ENCODE measurements at regions not wholly inside any gene's neighbourhood (a gene's known extent, or its start where the extent isn't known, plus 50 kb on each side); places are given as distances from the start of the nearest gene placed in this dataset.

DNA sequence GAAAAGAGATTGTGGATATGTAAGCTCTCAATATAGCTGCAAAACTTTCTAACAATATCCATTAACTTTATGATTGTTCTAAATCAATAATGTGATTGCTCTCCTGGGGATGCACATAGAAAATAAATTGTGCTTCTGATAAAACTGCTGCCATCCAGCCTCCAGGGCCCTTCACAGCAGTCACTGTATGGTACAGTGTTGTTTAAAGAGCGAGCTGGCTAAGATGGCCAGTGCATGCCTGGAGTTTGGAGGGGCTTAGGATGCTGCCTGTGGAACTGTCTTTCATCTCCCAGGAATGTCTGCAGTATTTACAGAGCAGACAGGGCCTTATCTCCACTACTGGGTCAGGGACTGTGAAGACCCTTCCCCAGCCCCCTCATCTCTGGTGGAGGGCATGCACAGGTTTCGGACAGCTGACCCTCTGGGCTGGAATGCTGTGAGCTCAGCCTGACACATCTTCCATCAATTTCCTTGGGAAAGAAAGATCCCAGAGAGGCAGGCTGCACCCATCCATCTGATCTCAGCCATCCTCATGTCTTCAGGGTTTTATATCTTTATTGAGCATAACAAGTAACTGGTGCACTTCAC lies 137.0 kb downstream of the PLPP3 start:
- CTCF ChIA-PET = no interaction called here
- WGBS (ENCODE audit: insufficient coverage) = no CpG with 5 or more reads among the region's 2 CpGs
- POLR2A ChIA-PET = no interaction called here

GRCh38 chr1:56441601-56442000 lies 137.8 kb downstream of the PLPP3 start:
- H3K9me3 ChIP-seq (ENCODE audit: control extremely low read depth in 1 of 5, control insufficient read depth in 4 of 5, insufficient read depth in 2 of 5, low read depth in 1 of 5, low read length in 4 of 5) = no peaks in the 10 kb centered on the region
- no peaks in the 10 kb centered on the region for H3K4me1 ChIP-seq (ENCODE audit: control extremely low read depth in 1 of 4, control insufficient read depth in 4 of 4, insufficient read depth in 4 of 4, low read length in 3 of 4)
- no peak overlapping the region for H3K4me3 ChIP-seq (ENCODE audit: control insufficient read depth in 1 of 7, extremely low read depth in 1 of 7, insufficient read depth in 4 of 7, low read depth in 2 of 7, low read length in 6 of 7)
- H3K27ac ChIP-seq (ENCODE audit: insufficient read depth in 1 of 2, low read depth in 1 of 2, low read length in 2 of 2, poor library complexity in 1 of 2, severe bottlenecking in 2 of 2) = no peak overlapping the region
- CTCF ChIA-PET = no interaction called here
- H3K27me3 ChIP-seq (replicated peaks in 2 of 5; ENCODE audit: control insufficient read depth in 4 of 5, insufficient read depth in 5 of 5, low read length in 4 of 5) = no peaks in the 10 kb centered on the region
- POLR2A ChIA-PET = no interaction called here
- H3K36me3 ChIP-seq (ENCODE audit: control insufficient read depth in 4 of 4, insufficient read depth in 4 of 4, low read length in 3 of 4) = no peaks in the 10 kb centered on the region
- no peak for DNase-seq
- WGBS (ENCODE audit: insufficient coverage) = 100% methylated on average over 1 of the region's 3 CpGs

More for the DNA sequence above, 137.0 kb downstream of the PLPP3 start:
- H3K4me1 ChIP-seq (ENCODE audit: control extremely low read depth in 1 of 4, control insufficient read depth in 4 of 4, insufficient read depth in 4 of 4, low read length in 3 of 4) = no peaks in the 10 kb centered on the region
- H3K9me3 ChIP-seq (ENCODE audit: control extremely low read depth in 1 of 5, control insufficient read depth in 4 of 5, insufficient read depth in 2 of 5, low read depth in 1 of 5, low read length in 4 of 5) = no peaks in the 10 kb centered on the region
- no peak overlapping the region for H3K4me3 ChIP-seq (ENCODE audit: control insufficient read depth in 1 of 7, extremely low read depth in 1 of 7, insufficient read depth in 4 of 7, low read depth in 2 of 7, low read length in 6 of 7)
- no peak for DNase-seq
- H3K36me3 ChIP-seq (ENCODE audit: control insufficient read depth in 4 of 4, insufficient read depth in 4 of 4, low read length in 3 of 4) = no peaks in the 10 kb centered on the region
- H3K27ac ChIP-seq (ENCODE audit: insufficient read depth in 1 of 2, low read depth in 1 of 2, low read length in 2 of 2, poor library complexity in 1 of 2, severe bottlenecking in 2 of 2) = no peak overlapping the region
- no peaks in the 10 kb centered on the region for H3K27me3 ChIP-seq (replicated peaks in 2 of 5; ENCODE audit: control insufficient read depth in 4 of 5, insufficient read depth in 5 of 5, low read length in 4 of 5)

DNA sequence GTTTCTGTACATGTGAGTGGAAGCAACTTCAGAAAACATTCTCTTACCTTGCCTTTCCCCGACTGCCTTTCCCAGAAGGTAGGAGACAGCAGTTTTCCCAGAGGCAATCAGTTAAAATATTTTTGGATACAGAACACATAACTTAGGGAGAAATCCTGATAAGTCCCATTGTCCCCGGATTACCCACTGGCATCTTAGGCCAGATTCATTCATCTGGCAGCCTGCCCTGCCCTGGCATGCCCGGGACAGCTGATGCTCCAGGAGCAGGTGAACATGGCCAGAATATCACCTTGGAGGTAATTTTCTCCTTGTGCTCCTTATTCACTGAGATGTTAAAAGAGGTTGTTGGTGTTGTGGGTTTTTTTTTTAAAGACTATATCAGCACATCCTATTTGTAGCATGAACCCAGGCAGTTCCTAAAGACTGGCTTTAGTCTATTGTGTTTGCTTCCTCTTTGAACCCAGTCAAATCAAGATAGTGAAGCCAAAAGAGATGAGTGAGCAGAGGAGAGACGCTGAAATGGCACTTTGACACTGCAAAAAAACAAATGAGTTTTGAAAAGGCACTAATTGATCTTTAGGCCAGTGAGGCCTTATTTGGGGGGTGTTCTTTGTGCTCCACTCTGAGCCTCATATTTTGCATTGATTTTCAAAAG lies 139.6 kb downstream of the PLPP3 start:
- Histone ChIP-seq H3K27ac (ENCODE audit: insufficient read depth in 1 of 2, low read depth in 1 of 2, low read length in 2 of 2, poor library complexity in 1 of 2, severe bottlenecking in 2 of 2) (no peak overlapping the region), H3K36me3 (ENCODE audit: control insufficient read depth in 4 of 4, insufficient read depth in 4 of 4, low read length in 3 of 4) (no peaks in the 10 kb centered on the region), H3K9me3 (ENCODE audit: control extremely low read depth in 1 of 5, control insufficient read depth in 4 of 5, insufficient read depth in 2 of 5, low read depth in 1 of 5, low read length in 4 of 5) (no peaks in the 10 kb centered on the region), H3K4me1 (ENCODE audit: control extremely low read depth in 1 of 4, control insufficient read depth in 4 of 4, insufficient read depth in 4 of 4, low read length in 3 of 4) (no peaks in the 10 kb centered on the region), H3K27me3 (replicated peaks in 2 of 5; ENCODE audit: control insufficient read depth in 4 of 5, insufficient read depth in 5 of 5, low read length in 4 of 5) (no peaks in the 10 kb centered on the region), H3K4me3 (ENCODE audit: control insufficient read depth in 1 of 7, extremely low read depth in 1 of 7, insufficient read depth in 4 of 7, low read depth in 2 of 7, low read length in 6 of 7) (no peak overlapping the region)
- DNase-seq = peak in 2 of 3 donors; percentile 5 to 10
- WGBS (ENCODE audit: insufficient coverage) = 49% methylated on average over 2 of the region's 4 CpGs
- POLR2A ChIA-PET = no interaction called here
- CTCF ChIA-PET = no interaction called here

DNA sequence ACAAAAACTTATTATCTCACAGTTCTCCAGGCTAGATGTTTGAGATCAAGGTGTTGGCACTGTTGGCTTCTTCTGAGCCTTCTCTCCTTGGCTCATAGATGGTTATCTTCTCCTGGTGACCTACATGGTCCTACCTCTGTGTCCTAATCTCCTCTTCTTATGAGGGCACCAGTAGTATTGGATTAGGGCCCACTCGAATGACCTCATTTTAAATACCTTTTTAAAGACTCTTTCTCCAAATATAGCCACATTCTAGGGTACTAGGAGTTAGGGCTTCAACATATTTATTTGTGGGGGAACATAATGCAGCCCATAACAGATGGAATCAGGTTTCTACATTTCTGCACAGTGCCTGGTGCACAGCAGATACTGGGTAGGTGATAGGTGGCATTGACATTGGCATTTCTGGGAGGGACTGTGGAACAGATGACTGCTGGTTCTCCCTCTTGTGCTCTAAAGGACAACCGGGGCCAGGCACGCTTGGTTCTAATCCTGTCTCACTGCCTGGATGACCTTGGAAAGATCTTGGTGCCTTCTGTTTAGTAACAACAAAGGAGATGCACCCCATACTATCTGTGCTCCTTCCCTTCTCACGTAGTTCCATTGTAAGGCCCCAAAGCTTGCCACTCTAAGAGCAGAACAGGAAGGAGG lies 140.3 kb downstream of the PLPP3 start:
- H3K36me3 ChIP-seq (ENCODE audit: control insufficient read depth in 4 of 4, insufficient read depth in 4 of 4, low read length in 3 of 4) = no peaks in the 10 kb centered on the region
- 97% methylated on average over 3 of the region's 4 CpGs for WGBS (ENCODE audit: insufficient coverage)
- H3K4me3 ChIP-seq (ENCODE audit: control insufficient read depth in 1 of 7, extremely low read depth in 1 of 7, insufficient read depth in 4 of 7, low read depth in 2 of 7, low read length in 6 of 7) = no peak overlapping the region
- no peaks in the 10 kb centered on the region for H3K9me3 ChIP-seq (ENCODE audit: control extremely low read depth in 1 of 5, control insufficient read depth in 4 of 5, insufficient read depth in 2 of 5, low read depth in 1 of 5, low read length in 4 of 5)
- H3K4me1 ChIP-seq (ENCODE audit: control extremely low read depth in 1 of 4, control insufficient read depth in 4 of 4, insufficient read depth in 4 of 4, low read length in 3 of 4) = no peaks in the 10 kb centered on the region
- DNase-seq = no peak
- ChIA-PET POLR2A (no interaction called here), CTCF (no interaction called here)
- no peak overlapping the region for H3K27ac ChIP-seq (ENCODE audit: insufficient read depth in 1 of 2, low read depth in 1 of 2, low read length in 2 of 2, poor library complexity in 1 of 2, severe bottlenecking in 2 of 2)
- H3K27me3 ChIP-seq (replicated peaks in 2 of 5; ENCODE audit: control insufficient read depth in 4 of 5, insufficient read depth in 5 of 5, low read length in 4 of 5) = no peaks in the 10 kb centered on the region

DNA sequence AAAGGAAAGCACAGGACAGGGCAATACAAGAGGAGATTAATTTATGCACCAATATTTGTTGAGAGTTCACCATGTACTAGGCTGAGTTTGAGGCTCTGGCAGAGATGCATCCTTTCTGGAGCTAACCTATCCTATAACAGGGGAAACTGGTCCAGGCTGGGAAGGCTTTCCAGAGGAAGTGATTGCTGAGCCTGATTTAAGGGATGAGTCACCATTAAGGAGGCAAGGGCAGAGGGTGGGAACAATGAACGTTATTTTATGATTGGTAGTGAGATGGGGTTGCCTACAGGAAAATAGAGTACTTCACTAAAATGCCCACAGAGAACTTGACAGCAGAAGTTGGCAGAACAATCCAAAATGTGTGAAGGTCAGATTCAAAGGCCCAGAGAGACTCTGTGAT lies 141.4 kb downstream of the PLPP3 start:
- WGBS (ENCODE audit: insufficient coverage) = no CpG with 5 or more reads among the region's 1 CpG
- ChIA-PET CTCF (interaction anchor here (0.6 kb wide), 1 partner anchor 205 kb away, joined by 3 read pairs; no protein-coding TSS in a partner anchor), POLR2A (no interaction called here)
- H3K4me3 ChIP-seq (ENCODE audit: control insufficient read depth in 1 of 7, extremely low read depth in 1 of 7, insufficient read depth in 4 of 7, low read depth in 2 of 7, low read length in 6 of 7) = no peak overlapping the region
- no peak overlapping the region for H3K27ac ChIP-seq (ENCODE audit: insufficient read depth in 1 of 2, low read depth in 1 of 2, low read length in 2 of 2, poor library complexity in 1 of 2, severe bottlenecking in 2 of 2)
- no peaks in the 10 kb centered on the region for H3K36me3 ChIP-seq (ENCODE audit: control insufficient read depth in 4 of 4, insufficient read depth in 4 of 4, low read length in 3 of 4)
- no peaks in the 10 kb centered on the region for H3K9me3 ChIP-seq (ENCODE audit: control extremely low read depth in 1 of 5, control insufficient read depth in 4 of 5, insufficient read depth in 2 of 5, low read depth in 1 of 5, low read length in 4 of 5)
- no peaks in the 10 kb centered on the region for H3K4me1 ChIP-seq (ENCODE audit: control extremely low read depth in 1 of 4, control insufficient read depth in 4 of 4, insufficient read depth in 4 of 4, low read length in 3 of 4)
- no peak for DNase-seq
- peaks cover 0 to 2% (median 0%) of the 10 kb centered on the region in 5 experiments for H3K27me3 ChIP-seq (replicated peaks in 2 of 5; ENCODE audit: control insufficient read depth in 4 of 5, insufficient read depth in 5 of 5, low read length in 4 of 5)

DNA sequence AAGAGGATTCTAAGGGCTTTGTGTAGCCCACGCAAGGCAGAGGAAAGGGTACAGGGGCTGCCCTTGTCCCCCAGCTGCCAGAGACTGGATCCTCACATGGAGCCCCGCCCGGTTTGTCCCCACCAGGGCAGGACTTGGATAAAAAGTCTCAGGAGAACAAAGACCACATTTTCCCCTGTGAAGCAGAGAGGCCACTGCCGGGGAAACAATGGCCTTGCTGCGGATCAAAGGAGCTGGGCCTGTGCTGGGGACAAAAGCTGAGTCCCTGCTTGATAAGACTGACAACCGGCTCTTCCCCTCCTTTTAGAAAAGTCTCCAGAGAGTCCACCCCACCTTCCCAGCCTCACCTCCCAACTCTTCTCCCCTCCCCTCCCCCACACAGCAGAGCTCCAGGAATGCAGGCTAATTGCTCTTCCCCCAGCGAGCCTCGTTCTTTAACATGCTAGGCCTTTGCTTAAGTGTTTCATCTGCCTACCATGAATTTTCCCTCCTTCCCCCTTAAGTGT lies 142.4 kb downstream of the PLPP3 start:
- CTCF ChIA-PET = no interaction called here
- H3K4me1 ChIP-seq (ENCODE audit: control extremely low read depth in 1 of 4, control insufficient read depth in 4 of 4, insufficient read depth in 4 of 4, low read length in 3 of 4) = no peaks in the 10 kb centered on the region
- no peak for DNase-seq
- no peak overlapping the region for H3K27ac ChIP-seq (ENCODE audit: insufficient read depth in 1 of 2, low read depth in 1 of 2, low read length in 2 of 2, poor library complexity in 1 of 2, severe bottlenecking in 2 of 2)
- 92% methylated on average over 8 of the region's 8 CpGs for WGBS (ENCODE audit: insufficient coverage)
- H3K4me3 ChIP-seq (ENCODE audit: control insufficient read depth in 1 of 7, extremely low read depth in 1 of 7, insufficient read depth in 4 of 7, low read depth in 2 of 7, low read length in 6 of 7) = no peak overlapping the region
- POLR2A ChIA-PET = no interaction called here
- H3K27me3 ChIP-seq (replicated peaks in 2 of 5; ENCODE audit: control insufficient read depth in 4 of 5, insufficient read depth in 5 of 5, low read length in 4 of 5) = peaks cover 0 to 3% (median 0%) of the 10 kb centered on the region in 5 experiments
- no peaks in the 10 kb centered on the region for H3K36me3 ChIP-seq (ENCODE audit: control insufficient read depth in 4 of 4, insufficient read depth in 4 of 4, low read length in 3 of 4)
- no peaks in the 10 kb centered on the region for H3K9me3 ChIP-seq (ENCODE audit: control extremely low read depth in 1 of 5, control insufficient read depth in 4 of 5, insufficient read depth in 2 of 5, low read depth in 1 of 5, low read length in 4 of 5)

DNA sequence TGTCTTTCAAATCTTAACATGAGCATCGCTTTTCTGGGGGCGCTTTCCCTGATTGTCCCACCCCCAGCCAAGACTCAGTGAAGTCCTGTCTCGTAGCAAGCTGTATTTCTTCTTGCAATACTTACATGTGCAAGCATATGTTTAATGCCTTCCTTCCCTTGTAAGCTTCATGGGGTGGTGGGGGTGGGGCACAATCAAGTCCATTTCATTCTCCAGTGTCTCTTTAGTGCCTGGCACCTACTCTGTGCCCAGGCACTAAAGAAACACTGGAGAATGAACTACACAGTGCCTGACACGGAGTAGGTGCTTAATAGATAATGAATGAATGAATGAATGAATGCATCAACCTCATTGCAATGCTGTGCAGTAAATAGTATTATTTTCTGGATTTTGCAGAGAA lies 143.1 kb downstream of the PLPP3 start:
- ChIA-PET CTCF (interaction anchor here (1.2 kb wide), 1 partner anchor 149 kb away, joined by 3 read pairs; no protein-coding TSS in a partner anchor), POLR2A (no interaction called here)
- DNase-seq = no peak
- 97% methylated on average over 3 of the region's 4 CpGs for WGBS (ENCODE audit: insufficient coverage)
- Histone ChIP-seq H3K4me3 (ENCODE audit: control insufficient read depth in 1 of 7, extremely low read depth in 1 of 7, insufficient read depth in 4 of 7, low read depth in 2 of 7, low read length in 6 of 7) (no peak overlapping the region), H3K27me3 (replicated peaks in 2 of 5; ENCODE audit: control insufficient read depth in 4 of 5, insufficient read depth in 5 of 5, low read length in 4 of 5) (peaks cover 0 to 3% (median 0%) of the 10 kb centered on the region in 5 experiments), H3K36me3 (ENCODE audit: control insufficient read depth in 4 of 4, insufficient read depth in 4 of 4, low read length in 3 of 4) (no peaks in the 10 kb centered on the region), H3K9me3 (ENCODE audit: control extremely low read depth in 1 of 5, control insufficient read depth in 4 of 5, insufficient read depth in 2 of 5, low read depth in 1 of 5, low read length in 4 of 5) (no peaks in the 10 kb centered on the region), H3K4me1 (ENCODE audit: control extremely low read depth in 1 of 4, control insufficient read depth in 4 of 4, insufficient read depth in 4 of 4, low read length in 3 of 4) (no peaks in the 10 kb centered on the region), H3K27ac (ENCODE audit: insufficient read depth in 1 of 2, low read depth in 1 of 2, low read length in 2 of 2, poor library complexity in 1 of 2, severe bottlenecking in 2 of 2) (no peak overlapping the region)

All from common myeloid progenitor, CD34-positive (primary cell).